NCI-H345 treated with DMSO at 0.1 percent for 48 hours (cell line): ENCODE measurements at regions not wholly inside any gene's neighbourhood (a gene's known extent, or its start where the extent isn't known, plus 50 kb on each side); places are given as distances from the start of the nearest gene placed in this dataset.
A peak's percentile ranks its signal among the peaks of the same experiment; 100 is the strongest.
"Not testable (repeated sequence)": the region's sequence is repeated elsewhere in the genome, so short reads cannot be mapped to it uniquely, and the experiment has no call there.

Source experiments
- DNase-seq: peaks from one replicate; lab custom pipeline; 2025; ENCODE audit not compliant: unreplicated experiment; lab: John Stamatoyannopoulos, UW

- DNase-seq, result peak; percentile 30
Measured at GRCh38 chr13:110010404-110011138, 224.2 kb upstream of the IRS2 start.

DNA sequence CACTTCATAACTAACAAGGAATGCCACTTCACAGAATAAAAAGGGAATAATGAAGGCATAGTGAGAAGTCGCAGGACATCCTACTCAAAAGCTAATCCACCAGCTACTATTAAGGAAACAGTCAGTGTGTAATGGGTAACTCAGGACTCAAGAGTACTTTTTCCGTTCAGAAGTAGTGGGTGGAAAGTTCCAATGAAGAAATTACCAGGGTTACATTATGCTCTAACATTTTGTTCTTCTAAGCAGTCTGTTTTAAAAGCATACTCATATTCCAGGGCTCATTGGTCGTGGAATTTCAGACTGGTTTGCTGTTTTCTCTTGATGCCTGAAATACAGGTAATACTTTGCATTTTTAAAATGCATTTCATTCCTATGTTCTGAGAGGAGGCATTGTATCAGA lies 222.4 kb upstream of the IRS2 start:
- DNase-seq, result no peak

GRCh38 chr13:110006304-110006703 lies 219.9 kb upstream of the IRS2 start:
- no peak for DNase-seq

DNA sequence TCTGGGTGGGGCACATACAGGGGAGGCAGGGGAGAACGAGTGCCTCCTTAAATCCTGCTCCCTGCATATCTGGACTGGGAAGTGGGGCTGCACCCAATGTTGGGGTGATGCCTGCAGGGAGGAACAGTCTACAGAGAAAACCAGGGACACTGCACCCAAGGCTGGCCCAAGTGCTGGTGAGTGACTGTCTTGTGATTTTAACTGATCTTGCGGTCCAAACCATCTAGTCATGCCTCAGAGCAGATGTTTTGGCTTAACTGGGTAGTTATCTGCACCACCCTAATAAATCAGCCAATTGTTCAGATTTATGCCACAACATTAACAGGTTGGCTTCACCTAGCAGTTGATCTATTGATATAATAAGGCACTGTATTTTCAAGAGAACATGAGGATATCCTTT lies 219.2 kb upstream of the IRS2 start:
- DNase-seq, result no peak

GRCh38 chr13:110004814-110005213 lies 218.4 kb upstream of the IRS2 start:
- no peak for DNase-seq

GRCh38 chr13:110001670-110002275 lies 215.4 kb upstream of the IRS2 start:
- DNase-seq, result no peak

GRCh38 chr13:110000534-110001345 lies 214.4 kb upstream of the IRS2 start:
- DNase-seq, result no peak

DNA sequence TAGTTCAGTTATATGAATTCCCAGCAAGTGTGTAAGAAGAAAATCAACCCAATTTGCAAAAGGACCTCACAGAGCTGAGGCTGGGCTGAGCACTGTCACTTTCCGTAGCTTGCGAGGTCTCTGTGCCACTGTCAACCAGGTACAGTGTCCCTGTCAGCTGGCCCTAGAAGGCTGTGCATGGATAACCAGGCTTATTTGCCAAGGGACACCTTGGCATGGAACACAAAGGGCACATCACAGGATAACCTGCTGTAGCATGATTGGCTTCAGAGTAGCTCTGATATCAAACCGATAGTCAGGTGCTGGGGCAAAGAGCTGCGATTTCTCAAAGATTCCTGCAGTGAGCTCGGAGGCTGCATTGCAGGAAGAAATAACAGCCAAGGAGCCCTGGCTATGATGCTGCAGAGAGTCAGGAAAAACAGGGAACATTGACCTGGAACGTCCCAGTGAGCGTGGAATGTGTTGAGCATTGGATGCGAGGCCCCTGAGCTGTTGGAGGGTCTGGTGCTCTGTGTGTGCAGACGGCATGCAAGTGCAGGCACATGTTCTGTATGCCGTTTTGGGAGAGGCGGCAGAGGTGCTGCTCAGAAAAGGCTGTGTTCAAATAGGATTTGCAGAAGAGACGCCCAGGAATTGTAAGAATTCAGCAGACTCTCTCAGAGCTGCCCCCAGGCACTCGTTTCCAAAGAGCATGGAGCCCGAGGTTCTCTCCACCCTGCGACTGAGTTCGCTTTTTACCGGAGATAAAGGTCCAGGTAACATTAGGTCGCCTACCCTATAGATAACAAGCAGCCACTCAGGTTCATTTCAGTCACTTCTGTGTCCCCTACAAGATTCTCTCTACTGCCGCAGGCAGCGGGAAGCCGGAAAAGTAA lies 213.5 kb upstream of the IRS2 start:
- no peak for DNase-seq

DNA sequence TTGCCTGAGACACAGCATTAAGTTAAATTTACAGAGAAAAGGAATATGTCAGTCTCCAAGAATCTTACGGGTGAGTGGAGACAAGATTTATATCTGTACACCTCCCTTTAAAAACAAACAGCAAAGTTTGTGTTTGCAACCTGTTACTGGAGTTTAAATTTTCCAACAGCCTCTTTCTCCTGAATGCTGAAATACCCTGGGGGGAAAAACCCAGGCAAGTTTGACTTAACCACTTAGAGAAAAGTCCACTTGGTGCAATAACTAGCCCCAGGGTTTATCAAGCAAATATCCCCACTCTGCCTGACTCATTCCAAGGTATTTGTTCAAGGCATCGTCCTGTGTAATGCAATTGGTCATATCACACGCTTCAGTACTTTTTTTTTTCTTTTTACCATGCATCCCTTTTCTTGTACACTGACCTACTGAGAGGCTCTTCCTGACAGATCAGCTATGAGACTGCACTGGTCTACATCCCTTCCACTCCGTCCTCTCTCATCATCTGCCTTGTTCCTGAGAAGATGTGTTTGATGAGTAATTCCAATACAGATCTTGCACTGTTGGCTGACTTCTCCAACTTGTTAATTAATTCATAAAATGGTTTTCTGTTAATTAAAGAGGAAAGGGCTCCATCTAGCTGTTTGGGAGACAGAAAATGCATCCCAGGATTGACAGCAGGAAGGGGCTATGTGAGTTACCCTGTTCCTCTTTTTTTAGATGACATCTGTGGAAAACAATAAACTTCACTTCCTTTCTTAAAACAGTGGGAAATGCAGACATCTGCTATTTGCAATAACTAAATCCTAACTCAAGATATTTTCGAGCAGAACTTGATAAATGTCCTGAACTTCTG lies 212.5 kb upstream of the IRS2 start:
- no peak for DNase-seq

DNA sequence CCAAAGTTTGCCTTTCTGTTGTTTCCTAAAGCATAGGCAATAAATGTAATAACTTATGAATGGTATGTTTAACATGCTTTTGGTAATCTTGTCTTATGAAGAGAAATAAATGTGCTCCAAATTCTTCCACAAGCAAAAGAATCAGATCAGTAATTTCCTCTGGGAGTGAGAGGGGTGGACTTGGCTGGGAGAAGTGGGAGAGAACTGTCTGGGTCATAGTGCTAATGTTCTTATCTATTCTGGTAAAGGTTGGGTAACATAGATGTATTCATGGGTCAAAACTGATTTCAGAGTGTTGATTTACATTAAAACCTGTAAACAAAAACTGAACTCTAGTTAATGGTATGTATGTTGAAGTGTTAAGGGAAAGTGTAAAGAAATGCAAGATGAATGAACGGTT lies 211.7 kb upstream of the IRS2 start:
- DNase-seq, result no peak

- DNase-seq, result not testable (repeated sequence)
Measured at GRCh38 chr13:109997056-109997595, 210.7 kb upstream of the IRS2 start.

DNA sequence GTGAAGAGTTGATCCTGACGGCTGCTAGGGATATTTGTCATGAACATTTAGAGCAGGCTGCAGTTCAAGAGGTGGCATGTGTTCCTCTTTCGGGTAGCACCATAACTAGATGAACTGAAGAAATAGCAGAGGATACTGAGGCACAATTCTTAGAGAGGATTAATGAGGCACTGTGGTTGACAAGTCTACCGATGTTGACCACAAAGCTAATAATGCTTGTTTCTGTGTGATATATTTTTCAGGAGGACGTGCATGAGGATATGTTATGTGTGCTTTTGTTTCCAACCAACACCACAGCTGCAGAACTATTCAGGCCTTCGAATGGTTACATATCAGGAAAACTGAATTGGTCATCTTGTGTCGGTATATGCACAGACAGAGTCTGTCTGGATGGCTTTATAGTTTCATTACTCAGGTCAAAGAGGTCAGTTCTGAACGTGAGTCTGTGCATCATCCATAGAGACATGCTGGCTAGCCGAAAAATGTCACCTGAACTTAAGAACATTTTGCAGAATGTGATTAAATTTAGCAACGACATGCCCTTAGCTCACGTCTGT lies 210.1 kb upstream of the IRS2 start:
- DNase-seq, result no peak

DNA sequence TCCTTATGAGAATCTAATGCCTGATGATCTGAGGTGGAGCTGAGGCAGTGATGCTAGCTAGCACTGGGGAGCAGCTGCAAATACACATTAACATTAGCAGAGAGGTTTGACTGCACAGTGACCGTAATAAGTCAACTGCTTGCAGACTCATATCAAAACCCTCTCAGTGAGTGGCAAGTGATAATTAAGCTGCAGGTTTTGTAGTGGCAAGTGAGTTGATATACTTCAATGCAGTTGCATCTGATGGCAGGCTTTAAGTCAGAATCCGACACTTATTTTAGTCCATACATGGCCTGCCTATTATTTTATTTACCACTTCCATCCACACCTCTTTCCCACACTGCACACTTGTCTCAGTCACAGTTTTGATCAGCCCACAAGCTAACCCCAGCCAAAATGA lies 209.2 kb upstream of the IRS2 start:
- no peak for DNase-seq

- DNase-seq, result no peak
Measured at GRCh38 chr13:109990296-109990695, 203.9 kb upstream of the IRS2 start.

DNA sequence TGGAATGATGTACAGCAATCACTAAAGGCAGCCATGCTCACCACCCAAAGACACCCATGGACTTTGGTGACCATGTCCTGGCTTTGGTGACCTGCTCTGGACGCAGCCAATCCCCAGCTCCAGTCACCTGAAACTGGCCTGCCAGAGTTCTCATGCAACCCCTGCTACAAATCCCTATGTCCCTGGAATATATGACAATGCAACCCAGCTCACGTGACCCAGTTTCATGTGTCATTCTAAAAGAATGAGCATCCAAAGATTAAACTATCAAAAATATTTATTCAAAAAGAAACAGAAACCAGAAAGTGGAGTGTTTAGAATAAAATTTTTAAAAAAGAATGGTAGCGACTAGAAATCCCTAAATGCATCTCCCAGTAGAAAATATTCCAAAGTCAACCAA lies 203.3 kb upstream of the IRS2 start:
- DNase-seq, result no peak

DNA sequence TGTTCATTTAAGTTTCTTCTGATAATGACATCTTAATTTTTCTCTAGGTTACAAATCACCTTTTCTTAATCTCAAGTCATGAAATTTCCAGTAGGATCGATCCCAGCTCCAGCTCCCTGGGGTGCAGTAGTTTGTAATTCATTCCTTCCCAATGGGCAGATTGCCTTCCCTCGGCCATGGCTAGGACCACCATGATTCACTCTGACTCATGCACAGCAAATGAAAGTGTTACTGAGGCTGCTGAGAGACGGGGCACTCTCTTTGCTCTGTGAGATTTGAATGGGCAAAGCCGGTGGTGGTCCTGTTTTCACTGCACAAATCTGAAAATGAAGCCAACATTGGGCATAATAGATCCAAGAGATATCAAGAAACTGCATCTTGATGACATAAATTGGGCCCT lies 202.8 kb upstream of the IRS2 start:
- DNase-seq, result no peak

DNA sequence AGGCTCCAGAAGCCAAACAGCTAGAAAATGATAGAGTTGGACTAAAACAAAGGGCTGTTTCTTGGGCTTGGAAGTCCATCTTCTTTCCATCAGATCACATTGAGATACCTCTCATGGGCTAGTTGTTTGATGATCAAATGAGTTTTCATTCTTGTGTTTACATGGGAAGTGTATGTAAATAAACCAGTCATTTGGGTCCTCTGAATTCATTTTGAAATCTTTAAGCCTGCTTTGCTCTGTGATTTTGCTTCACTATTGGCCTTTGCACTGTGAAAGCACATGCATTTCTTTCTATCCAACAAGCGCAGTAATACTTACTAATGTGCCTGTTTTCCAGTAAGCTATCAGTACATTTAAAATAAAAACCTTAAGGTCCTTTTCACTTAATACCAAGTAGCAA lies 200.5 kb upstream of the IRS2 start:
- DNase-seq, result no peak

DNA sequence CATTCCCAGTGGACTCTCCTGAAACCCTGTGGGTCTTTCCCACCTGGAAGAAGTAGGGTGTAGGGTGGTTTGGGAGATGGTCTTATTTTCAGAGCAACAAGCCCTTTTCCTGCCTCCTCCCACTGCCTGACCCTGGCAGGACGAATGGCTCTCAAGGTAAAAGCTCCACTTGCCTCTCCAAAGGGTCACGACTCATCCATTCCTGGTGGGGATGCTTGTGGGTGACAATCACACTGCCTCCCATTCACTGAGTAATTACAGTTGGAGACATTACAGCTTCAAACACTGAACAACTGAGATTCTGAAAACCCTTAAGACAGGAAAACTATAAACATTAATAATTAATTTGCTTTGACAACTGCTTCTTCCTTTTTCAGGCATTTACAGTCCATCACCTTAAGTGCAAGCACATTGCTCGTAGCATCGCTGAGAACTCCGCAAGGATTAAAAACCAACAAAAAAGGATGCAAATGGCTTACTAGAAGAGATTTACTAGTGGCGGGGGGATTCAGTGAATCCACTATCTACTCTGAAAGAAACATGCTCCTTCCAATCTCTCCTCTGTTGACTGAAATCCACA lies 199.6 kb upstream of the IRS2 start:
- no peak for DNase-seq

DNA sequence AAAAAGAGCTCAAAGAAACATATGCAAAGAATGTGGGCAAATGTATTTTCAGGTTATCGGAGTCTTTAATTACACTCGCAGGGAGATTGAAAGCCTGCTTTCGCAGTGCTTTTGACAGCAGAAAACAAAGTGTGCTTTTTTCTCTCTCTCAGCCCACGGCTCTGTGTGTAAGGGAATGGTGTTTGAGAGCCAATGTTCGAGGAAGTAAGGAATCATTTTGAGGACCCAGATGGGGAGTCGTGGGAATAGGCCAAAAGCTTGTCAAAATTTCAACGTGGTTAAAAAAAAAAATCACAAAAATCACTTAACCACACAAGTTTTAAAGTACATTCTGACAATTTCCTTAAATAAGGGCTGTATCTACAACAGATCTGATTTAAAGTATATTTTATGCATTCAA lies 197.1 kb upstream of the IRS2 start:
- no peak for DNase-seq
